BE2C (cell line): ENCODE measurements at regions not wholly inside any gene's neighbourhood (a gene's known extent, or its start where the extent isn't known, plus 50 kb on each side); places are given as distances from the start of the nearest gene placed in this dataset.
A peak's percentile ranks its signal among the peaks of the same experiment; 100 is the strongest.

Source experiments
- DNase-seq: peaks from one replicate; pipeline ENCODE4 v3.0.0-alpha.2; 2020
- H3K27me3 ChIP-seq: fragments of 250-450 bp; sonication (Bioruptor Pico); 2 replicates; pipeline ENCODE4 v1.5.1; 2020; ENCODE audit warnings: mild to moderate bottlenecking
- H3K36me3 ChIP-seq: fragments of 250-450 bp; sonication (Bioruptor Pico); 2 replicates; pipeline ENCODE4 v1.5.1; 2020; ENCODE audit warnings: mild to moderate bottlenecking
- H3K4me1 ChIP-seq: fragments of 250-450 bp; sonication (Bioruptor Pico); 2 replicates; pipeline ENCODE4 v1.5.1; 2020
- H3K4me3 ChIP-seq: 2 replicates; pipeline ENCODE4 v1.5.1; 2011; ENCODE audit warnings: low read depth, low read length
- H3K9me3 ChIP-seq: fragments of 250-450 bp; sonication (Bioruptor Pico); 2 replicates; pipeline ENCODE4 v1.5.1; 2020
- TF ChIP-seq, protein P1 (sequence below): IDR thresholded peaks from 2 replicates; pipeline ENCODE4 v1.5.1; 2012; ENCODE audit warnings: mild to moderate bottlenecking, low read depth, low read length

DNA sequence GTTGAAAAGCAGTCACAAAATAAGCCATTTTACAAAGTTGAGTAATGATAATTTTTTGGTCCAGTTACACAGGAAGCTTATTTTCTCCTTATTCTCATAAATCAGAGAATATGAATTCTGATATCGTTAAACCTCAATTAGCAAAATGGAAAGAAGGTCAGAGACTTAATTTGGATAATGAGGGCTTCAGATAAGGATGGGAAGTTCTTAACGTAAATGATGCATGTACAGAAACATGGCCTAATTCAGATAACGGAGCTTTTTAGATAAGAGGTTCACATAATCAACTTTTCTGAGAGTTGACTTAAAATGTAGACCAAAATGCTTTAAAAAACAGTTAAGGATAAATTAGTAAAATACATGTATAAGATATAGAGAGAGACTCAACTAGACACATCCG lies 746.3 kb upstream of the SLC10A2 start:
- H3K9me3 ChIP-seq: no peaks in the 10 kb centered on the region
- no peaks in the 10 kb centered on the region for H3K36me3 ChIP-seq
- no peak for DNase-seq
- H3K4me1 ChIP-seq: peaks cover 8% of the 10 kb centered on the region
- H3K4me3 ChIP-seq: no peak overlapping the region
- TF ChIP-seq, protein P1, sequence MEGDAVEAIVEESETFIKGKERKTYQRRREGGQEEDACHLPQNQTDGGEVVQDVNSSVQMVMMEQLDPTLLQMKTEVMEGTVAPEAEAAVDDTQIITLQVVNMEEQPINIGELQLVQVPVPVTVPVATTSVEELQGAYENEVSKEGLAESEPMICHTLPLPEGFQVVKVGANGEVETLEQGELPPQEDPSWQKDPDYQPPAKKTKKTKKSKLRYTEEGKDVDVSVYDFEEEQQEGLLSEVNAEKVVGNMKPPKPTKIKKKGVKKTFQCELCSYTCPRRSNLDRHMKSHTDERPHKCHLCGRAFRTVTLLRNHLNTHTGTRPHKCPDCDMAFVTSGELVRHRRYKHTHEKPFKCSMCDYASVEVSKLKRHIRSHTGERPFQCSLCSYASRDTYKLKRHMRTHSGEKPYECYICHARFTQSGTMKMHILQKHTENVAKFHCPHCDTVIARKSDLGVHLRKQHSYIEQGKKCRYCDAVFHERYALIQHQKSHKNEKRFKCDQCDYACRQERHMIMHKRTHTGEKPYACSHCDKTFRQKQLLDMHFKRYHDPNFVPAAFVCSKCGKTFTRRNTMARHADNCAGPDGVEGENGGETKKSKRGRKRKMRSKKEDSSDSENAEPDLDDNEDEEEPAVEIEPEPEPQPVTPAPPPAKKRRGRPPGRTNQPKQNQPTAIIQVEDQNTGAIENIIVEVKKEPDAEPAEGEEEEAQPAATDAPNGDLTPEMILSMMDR: no peak
- no peaks in the 10 kb centered on the region for H3K27me3 ChIP-seq

DNA sequence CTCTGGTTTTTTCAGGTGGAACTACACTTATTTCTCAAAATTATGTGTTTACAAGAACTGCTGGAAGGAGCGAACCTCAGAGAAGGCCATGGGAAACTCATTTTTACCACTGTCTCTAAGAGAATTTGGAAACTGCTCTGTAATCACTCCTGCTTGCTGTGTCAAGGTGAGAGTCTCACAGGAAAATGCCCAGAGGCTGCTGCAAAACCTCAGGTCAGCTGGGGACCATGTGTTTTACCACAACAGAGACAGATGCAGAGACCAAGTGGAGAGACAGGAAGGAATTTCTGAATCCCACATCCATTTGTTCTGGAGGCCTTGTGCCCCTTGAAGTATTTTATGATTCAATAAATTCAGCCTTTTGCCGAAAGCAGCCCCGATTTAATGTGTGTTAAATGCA lies 743.8 kb upstream of the SLC10A2 start:
- H3K9me3 ChIP-seq: no peaks in the 10 kb centered on the region
- H3K27me3 ChIP-seq: no peaks in the 10 kb centered on the region
- no peak for DNase-seq
- no peak overlapping the region for H3K4me3 ChIP-seq
- peaks cover 20% of the 10 kb centered on the region for H3K4me1 ChIP-seq
- TF ChIP-seq, protein P1: no peak
- H3K36me3 ChIP-seq: no peaks in the 10 kb centered on the region

DNA sequence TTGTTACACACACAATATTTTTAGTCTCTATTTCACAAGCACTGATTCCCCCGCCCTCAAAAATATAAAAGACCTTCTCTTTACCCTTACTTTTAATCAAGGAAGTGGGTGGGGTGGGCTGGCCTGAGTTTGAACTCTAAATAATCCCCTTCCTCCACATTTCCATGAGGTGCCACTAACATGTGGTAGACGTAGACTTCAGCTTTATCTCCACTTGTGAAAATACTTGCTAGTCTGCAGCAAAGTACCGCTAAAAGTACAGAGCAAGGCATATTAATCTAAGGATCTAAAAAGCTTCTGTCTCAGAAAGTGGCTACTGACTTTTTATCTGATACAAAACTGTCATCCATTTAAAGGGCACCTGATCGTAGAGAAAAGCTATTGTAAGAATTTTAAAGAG lies 739.6 kb upstream of the SLC10A2 start:
- H3K9me3 ChIP-seq: no peaks in the 10 kb centered on the region
- H3K4me3 ChIP-seq: no peak overlapping the region
- no peaks in the 10 kb centered on the region for H3K27me3 ChIP-seq
- H3K36me3 ChIP-seq: no peaks in the 10 kb centered on the region
- peaks cover 22% of the 10 kb centered on the region for H3K4me1 ChIP-seq
- DNase-seq: no peak
- TF ChIP-seq, protein P1: no peak

DNA sequence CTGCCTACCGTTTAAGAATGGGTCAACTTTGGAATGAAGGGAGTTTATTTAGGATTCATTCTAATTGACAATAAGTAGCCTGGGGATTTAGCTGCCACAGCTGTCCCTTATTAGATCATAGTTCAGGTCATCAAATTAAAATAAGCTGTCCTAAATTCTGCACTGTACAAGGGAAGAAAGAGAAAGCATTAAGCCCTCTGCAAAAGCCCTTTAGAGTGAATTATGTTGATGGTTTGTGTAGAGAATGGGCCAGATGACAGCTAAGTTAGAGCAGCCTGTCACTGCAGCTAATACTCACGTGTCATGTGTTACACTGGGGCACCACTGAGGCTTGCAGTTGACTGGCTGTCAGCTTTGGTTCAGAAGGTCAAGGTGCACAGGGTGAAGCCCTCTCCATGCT lies 737.1 kb upstream of the SLC10A2 start:
- Histone ChIP-seq H3K9me3 (no peaks in the 10 kb centered on the region), H3K36me3 (no peaks in the 10 kb centered on the region), H3K4me1 (peaks cover 22% of the 10 kb centered on the region), H3K27me3 (no peaks in the 10 kb centered on the region), H3K4me3 (no peak overlapping the region)
- TF ChIP-seq, protein P1: no peak
- DNase-seq: peak; percentile 33

DNA sequence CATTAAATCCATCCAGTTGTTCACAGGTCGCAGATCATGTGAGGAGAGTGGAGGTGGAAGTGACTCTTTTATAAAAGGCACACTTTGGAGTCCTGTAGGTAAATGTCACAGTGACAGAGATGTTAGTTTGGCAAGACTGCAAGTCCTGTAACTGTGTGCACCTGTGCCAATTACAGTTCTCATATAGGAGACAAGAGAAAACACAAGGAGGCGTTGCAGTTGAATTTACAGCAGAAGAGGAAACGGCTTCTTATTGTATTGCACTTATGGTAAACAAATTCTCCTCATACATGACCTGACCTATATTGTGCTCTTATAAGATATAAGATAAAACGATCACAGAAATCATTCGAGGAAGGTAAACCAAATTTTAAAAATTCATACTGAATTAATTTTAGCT lies 732.8 kb upstream of the SLC10A2 start:
- Histone ChIP-seq H3K4me1 (peaks cover 9% of the 10 kb centered on the region), H3K9me3 (no peaks in the 10 kb centered on the region), H3K4me3 (no peak overlapping the region), H3K36me3 (no peaks in the 10 kb centered on the region), H3K27me3 (no peaks in the 10 kb centered on the region)
- TF ChIP-seq, protein P1: 0 out of 2 replicates have a peak, but pooled peaks have one; percentile 10
- DNase-seq: no peak

DNA sequence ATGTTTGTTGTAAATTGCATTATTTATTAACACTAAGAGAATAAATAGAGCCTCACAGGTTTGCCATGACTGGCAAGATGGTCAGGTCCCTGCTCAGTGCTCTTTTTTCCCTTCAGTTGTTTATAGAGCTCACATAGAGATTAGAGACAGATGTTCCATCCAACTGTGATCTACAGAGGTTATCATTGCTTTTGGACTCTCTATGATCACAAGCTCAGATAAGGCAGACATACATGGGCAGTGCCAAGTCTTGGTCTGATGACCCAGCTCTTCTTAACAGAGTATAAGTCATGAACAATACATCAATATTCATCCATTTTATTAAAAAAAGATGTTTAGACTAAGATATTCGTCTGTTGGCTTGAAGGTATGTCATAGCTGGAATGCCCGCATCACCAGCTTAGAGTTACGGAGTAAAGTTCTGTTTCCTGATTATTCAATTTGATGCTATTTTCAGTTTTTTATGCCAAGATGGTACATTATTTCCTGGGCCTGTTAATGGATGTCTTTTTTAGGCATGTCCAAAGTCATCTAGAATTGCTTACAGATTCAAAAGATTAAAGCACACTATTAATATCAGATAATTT lies 729.8 kb upstream of the SLC10A2 start:
- TF ChIP-seq, protein P1: no peak
- no peaks in the 10 kb centered on the region for H3K27me3 ChIP-seq
- no peak for DNase-seq
- H3K4me1 ChIP-seq: no peaks in the 10 kb centered on the region
- no peak overlapping the region for H3K4me3 ChIP-seq
- no peaks in the 10 kb centered on the region for H3K36me3 ChIP-seq
- no peaks in the 10 kb centered on the region for H3K9me3 ChIP-seq
